ENCODE measurements at regions not wholly inside any gene's neighbourhood (a gene's known extent, or its start where the extent isn't known, plus 50 kb on each side); places are given as distances from the start of the nearest gene placed in this dataset.

DNA sequence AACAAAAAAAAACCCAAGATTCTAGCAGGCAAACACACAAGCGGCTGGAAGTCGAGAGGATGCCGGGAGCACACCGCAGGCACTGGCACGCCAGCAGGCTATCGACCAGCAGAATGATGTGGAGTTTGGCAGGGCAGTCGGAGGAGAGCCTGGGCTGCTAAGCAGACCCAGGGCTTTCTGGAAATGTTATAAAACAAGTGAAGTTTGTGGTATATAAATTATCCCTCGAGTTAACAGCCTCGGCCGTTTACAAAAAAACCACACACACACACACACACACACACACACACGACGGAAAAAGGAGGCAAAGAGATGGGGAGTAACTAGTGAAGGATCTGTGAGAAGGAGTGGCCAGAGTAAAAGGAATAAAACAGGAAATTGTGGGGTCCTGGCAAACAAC, 87.2 kb upstream of the IVNS1ABP start:
- TF ChIP-seq EZH2 (IDR thresholded peaks at IDR 0.05; ENCODE audit: borderline replicate concordance), result no peak
- TF ChIP-seq, protein P1, sequence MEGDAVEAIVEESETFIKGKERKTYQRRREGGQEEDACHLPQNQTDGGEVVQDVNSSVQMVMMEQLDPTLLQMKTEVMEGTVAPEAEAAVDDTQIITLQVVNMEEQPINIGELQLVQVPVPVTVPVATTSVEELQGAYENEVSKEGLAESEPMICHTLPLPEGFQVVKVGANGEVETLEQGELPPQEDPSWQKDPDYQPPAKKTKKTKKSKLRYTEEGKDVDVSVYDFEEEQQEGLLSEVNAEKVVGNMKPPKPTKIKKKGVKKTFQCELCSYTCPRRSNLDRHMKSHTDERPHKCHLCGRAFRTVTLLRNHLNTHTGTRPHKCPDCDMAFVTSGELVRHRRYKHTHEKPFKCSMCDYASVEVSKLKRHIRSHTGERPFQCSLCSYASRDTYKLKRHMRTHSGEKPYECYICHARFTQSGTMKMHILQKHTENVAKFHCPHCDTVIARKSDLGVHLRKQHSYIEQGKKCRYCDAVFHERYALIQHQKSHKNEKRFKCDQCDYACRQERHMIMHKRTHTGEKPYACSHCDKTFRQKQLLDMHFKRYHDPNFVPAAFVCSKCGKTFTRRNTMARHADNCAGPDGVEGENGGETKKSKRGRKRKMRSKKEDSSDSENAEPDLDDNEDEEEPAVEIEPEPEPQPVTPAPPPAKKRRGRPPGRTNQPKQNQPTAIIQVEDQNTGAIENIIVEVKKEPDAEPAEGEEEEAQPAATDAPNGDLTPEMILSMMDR (IDR thresholded peaks at IDR 0.05; ENCODE audit: poor library complexity), result no peak
- TF ChIP-seq EZH2phosphoT487 (IDR thresholded peaks at IDR 0.05; ENCODE audit: low read depth, severe bottlenecking, unreplicated experiment), result no peak

Data from hepatocyte (in vitro differentiated cells).